Heart right ventricle (tissue), 16 donors: ENCODE measurements at regions not wholly inside any gene's neighbourhood (a gene's known extent, or its start where the extent isn't known, plus 50 kb on each side); places are given as distances from the start of the nearest gene placed in this dataset.

Experiments used
- ATAC-seq, 8 donors: fragments of 200-7000 bp; cut with Tn5 transposase; one replicate each; pipeline ENCODE4 v1.9.1; 2020; ENCODE audit warnings: mild to moderate bottlenecking in 8 of 8, moderate library complexity in 8 of 8, moderate number of reproducible peaks in 1 of 8
- DNase-seq, 2 donors: peaks; one replicate each; pipeline ENCODE4 v3.0.0-alpha.2; 2020
- H3K27ac ChIP-seq, 10 donors: fragments of 200-600 bp; sonication (generic) in 2 of 10; one replicate each; pipeline versions ENCODE4 v1.5.0 to v1.8.0; 2020 to 2022; ENCODE audit warnings: mild to moderate bottlenecking in 3 of 10
- H3K27me3 ChIP-seq, 7 donors: fragments of 200-600 bp; one replicate each; pipeline ENCODE4 v1.8.0; 2021 to 2022; ENCODE audit warnings: mild to moderate bottlenecking in 2 of 7
- H3K36me3 ChIP-seq, 9 donors: fragments of 200-600 bp; sonication (generic) in 1 of 9; one replicate each; pipeline versions ENCODE4 v1.5.0 to v1.8.0; 2020 to 2022; ENCODE audit warnings: mild to moderate bottlenecking in 2 of 9
- H3K4me1 ChIP-seq, 9 donors: fragments of 200-600 bp; sonication (generic) in 1 of 9; one replicate each; pipeline versions ENCODE4 v1.5.0 to v1.8.0; 2020 to 2022; ENCODE audit warnings: mild to moderate bottlenecking in 4 of 9
- H3K4me3 ChIP-seq, 10 donors: fragments of 200-600 bp; sonication (generic) in 2 of 10; one replicate each; pipeline versions ENCODE4 v1.5.0 to v1.8.0; 2020 to 2022; ENCODE audit warnings: mild to moderate bottlenecking in 7 of 10, moderate library complexity in 2 of 10
- H3K9me3 ChIP-seq, 11 donors: fragments of 200-600 bp in 10 of 11; sonication (generic) in 2 of 11; one replicate each; pipeline versions ENCODE4 v1.5.0 to v1.8.0; 2013 to 2022; ENCODE audit warnings: mild to moderate bottlenecking in 2 of 11, control low read depth in 1 of 11, moderate library complexity in 1 of 11
- CTCF ChIP-seq, 9 donors: fragments of 200-600 bp; sonication (generic) in 2 of 9; IDR thresholded peaks; one replicate each; pipeline versions ENCODE4 v1.5.0 to v1.8.0; 2021 to 2022; ENCODE audit warnings: antibody characterized with exemption in 9 of 9, mild to moderate bottlenecking in 5 of 9, moderate library complexity in 1 of 9
- WGBS, 2 donors: extraction: QIAGEN DNeasy Blood & Tissue Kit; methylation state at CpG; one replicate each; pipeline ENCODE4 v1.1.7; 2013; ENCODE audit warnings: inconsistent platforms in 1 of 2; 5-methylcytosine and 5-hydroxymethylcytosine counted together
- intact Hi-C, 10 donors: fragments of 100-400 bp; cut with DNase I; formaldehyde crosslinking; loops; one replicate each; pipeline versions ENCODE4 v1.11.1 to v1.14.2; 2022
- donor health status: Arrhythmogenic right ventricular cardiomyopathy.
- donor health status: ischemic (EF 13 %, LVEDD 7.1; RV severe dilation, severe dysfunction).
- donor health status: healthy with polysubstance abuse.
- donor health status: DM: no; HTN: yes; CAD: no.
- donor health status: DM: no; HTN: no; CAD: no.
- donor health status: ischemic (EF 25% LVEDD 6.9; RV normal size, moderate dysfunction).
- donor health status: ischemic (EF 25% LVEDD 5.7; RV mildly dilated, moderate dysfunction).
- donor health status: healthy.
- donor health status: DM: yes; HTN: yes; CAD: no.
- donor health status: Ischemic cardiomyopathy.
- donor health status: ischemic (EF 35%, LVEDD 5.7; RV mildly dilated, moderate dysfunction).
- donor health status: nonischemic (EF 11% LVEDD 7.7; RV severe dilation, severe dysfunction).
- donor health status: DM: yes; HTN: yes; CAD: no.
- donor health status: PGD.
- donor health status: ischemic (EF 29% LVEDD 5.4; RV normal size, mild dysfunction).
- donor health status: nonischemic (EF 23%, LVEDD 6.1; RV moderate dilation, normal function).

GRCh38 chr6:132179955-132180354 lies 221.3 kb downstream of the MOXD1 start:
- no peak for TF ChIP-seq CTCF (IDR thresholded peaks at IDR 0.05)
- Histone ChIP-seq H3K4me1 (no peaks in the 10 kb centered on the region), H3K4me3 (no peak overlapping the region), H3K27ac (no peak overlapping the region), H3K9me3 (peaks cover 0 to 23% (median 5%) of the 10 kb centered on the region in 11 donors), H3K36me3 (no peaks in the 10 kb centered on the region), H3K27me3 (no peaks in the 10 kb centered on the region)
- ATAC-seq (no peak), DNase-seq (no peak)
- intact Hi-C loops = no loop called here
- WGBS, 2 donors = 78 to 79% methylated on average over 3 of the region's 3 CpGs

GRCh38 chr6:132174919-132175318 lies 223.7 kb upstream of the CCN2 start:
- Histone ChIP-seq H3K36me3 (no peaks in the 10 kb centered on the region), H3K4me3 (no peak overlapping the region), H3K27me3 (no peaks in the 10 kb centered on the region), H3K9me3 (peaks cover 0 to 24% (median 9%) of the 10 kb centered on the region in 11 donors), H3K27ac (no peak overlapping the region), H3K4me1 (no peaks in the 10 kb centered on the region)
- ATAC-seq (no peak), DNase-seq (no peak)
- intact Hi-C loops = loop anchor here in 1 of 10 donors (5.0 kb wide), 1 partner anchor 42 kb away; no protein-coding TSS in a partner anchor
- WGBS, 2 donors = 94 to 95% methylated on average over 3 of the region's 3 CpGs
- no peak for TF ChIP-seq CTCF (IDR thresholded peaks at IDR 0.05)

GRCh38 chr6:132168961-132169360 lies 217.8 kb upstream of the CCN2 start:
- ATAC-seq = no peak
- Histone ChIP-seq H3K36me3 (no peaks in the 10 kb centered on the region), H3K27ac (no peak overlapping the region), H3K4me3 (no peak overlapping the region), H3K27me3 (no peaks in the 10 kb centered on the region), H3K4me1 (peaks cover 0 to 10% (median 0%) of the 10 kb centered on the region in 9 donors), H3K9me3 (peaks cover 0 to 10% (median 0%) of the 10 kb centered on the region in 11 donors)
- intact Hi-C loops = loop anchor here in 9 of 10 donors (5.0 to 10.0 kb wide), 3 partner anchors 214 to 244 kb away; partner anchors contain the start of gene CCN2 (in 6 of the 9)
- WGBS, 2 donors = 72 to 79% methylated on average over 3 of the region's 3 CpGs
- TF ChIP-seq CTCF (IDR thresholded peaks at IDR 0.05) = no peak
- no peak for DNase-seq

- H3K27me3 ChIP-seq = no peaks in the 10 kb centered on the region
- WGBS, 2 donors = 51 to 58% methylated on average over 4 of the region's 4 CpGs
- no peak overlapping the region for H3K27ac ChIP-seq
- ATAC-seq (no peak), DNase-seq (no peak)
- no peaks in the 10 kb centered on the region for H3K36me3 ChIP-seq
- intact Hi-C loops = loop anchor here in 9 of 10 donors (5.0 to 10.0 kb wide), 3 partner anchors 213 to 243 kb away; partner anchors contain the start of gene CCN2 (in 6 of the 9)
- peaks cover 0 to 10% (median 0%) of the 10 kb centered on the region in 11 donors for H3K9me3 ChIP-seq
- H3K4me1 ChIP-seq = peaks cover 0 to 10% (median 0%) of the 10 kb centered on the region in 9 donors
- no peak for TF ChIP-seq CTCF (IDR thresholded peaks at IDR 0.05)
- H3K4me3 ChIP-seq = no peak overlapping the region
Measured at GRCh38 chr6:132167929-132168892, 217.0 kb upstream of the CCN2 start.
